CD4-positive, alpha-beta T cell treated with Interleukin-4 for 4 hours (primary cell): ENCODE measurements at regions not wholly inside any gene's neighbourhood (a gene's known extent, or its start where the extent isn't known, plus 50 kb on each side); places are given as distances from the start of the nearest gene placed in this dataset.
A peak's percentile ranks its signal among the peaks of the same experiment; 100 is the strongest.
"Not testable (repeated sequence)": the region's sequence is repeated elsewhere in the genome, so short reads cannot be mapped to it uniquely, and the experiment has no call there.

Experiments used
- DNase-seq: peaks from one replicate; pipeline ENCODE4 v3.0.0-alpha.2; 2020

DNA sequence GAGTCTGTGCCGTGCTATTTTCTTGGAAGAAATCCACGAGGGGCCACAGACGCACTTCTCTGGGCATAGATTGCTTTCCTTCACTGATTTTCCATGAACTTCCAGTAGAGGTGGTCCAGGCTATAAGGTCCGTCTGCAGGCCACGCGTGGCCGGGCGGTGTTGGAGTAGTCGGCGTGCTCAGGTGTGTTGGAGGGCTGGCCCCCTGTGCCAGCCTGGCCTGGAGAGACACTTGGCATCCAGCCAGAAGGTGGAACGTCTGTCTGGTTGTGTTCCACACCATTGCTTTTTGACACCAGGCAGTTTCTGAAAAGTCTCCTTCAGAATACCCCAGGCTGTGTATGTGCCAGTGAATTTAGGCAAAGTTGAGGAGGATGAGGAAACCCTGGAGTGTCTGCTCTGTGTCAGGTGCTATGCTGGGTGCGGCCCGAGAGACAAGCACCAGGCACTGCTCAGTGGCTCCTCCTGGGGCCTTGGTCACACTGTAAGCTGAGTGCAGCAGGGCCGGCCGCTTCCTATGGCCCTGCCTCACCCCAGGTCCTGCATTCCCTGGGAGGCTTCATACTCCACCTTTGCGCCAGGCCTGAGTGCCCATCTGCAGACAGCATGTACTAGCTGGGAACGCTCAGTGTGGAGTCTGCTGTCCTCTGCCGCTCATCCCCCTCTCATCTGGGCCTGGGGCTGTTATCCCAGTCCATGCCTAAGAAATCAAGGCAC is 52.1 kb upstream of the TAMM41 start:
- DNase-seq, result no peak

DNA sequence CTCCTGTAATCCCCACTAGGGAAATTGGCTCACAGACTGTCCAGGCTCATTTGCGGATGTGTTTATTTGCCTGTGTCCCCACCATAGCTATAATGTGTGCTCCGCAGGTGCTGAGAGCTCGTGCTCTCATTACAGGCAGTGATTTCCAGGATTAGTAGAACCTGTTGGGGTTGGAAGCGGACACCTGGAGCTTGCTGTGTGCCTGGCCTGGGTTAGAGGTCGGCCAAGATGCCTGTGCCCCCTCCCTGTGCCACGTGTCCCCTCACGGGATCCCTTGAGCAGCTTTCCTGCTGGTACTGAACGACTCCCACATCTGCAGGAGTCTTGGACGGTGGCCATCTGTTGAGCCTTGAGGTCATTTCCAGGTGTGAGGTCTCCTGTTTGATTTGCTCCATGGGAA is 52.7 kb upstream of the TAMM41 start:
- DNase-seq, result not testable (repeated sequence)

GRCh38 chr3:11899826-11900225 is 53.1 kb upstream of the TAMM41 start:
- no peak for DNase-seq

DNA sequence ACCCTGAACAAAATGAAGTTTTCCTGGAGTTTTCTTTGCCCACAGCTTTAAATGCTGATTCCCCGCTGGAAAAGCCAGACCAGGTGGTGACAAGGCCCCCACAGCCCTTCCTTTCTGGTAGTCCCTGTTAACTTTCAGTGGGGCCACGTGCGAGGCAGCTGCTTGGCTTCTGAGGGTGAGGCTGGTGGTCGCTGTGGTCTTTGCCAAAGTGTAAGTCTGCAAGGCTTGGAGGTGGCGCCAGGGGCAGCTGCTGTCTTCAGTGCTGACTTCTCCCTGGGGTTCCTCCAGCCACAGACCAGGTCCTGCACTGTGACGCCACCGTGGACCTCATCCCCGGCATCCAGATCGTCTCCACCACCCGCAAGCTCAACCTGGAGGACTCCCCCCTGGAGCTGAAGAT is 54.1 kb upstream of the TAMM41 start:
- no peak for DNase-seq

DNA sequence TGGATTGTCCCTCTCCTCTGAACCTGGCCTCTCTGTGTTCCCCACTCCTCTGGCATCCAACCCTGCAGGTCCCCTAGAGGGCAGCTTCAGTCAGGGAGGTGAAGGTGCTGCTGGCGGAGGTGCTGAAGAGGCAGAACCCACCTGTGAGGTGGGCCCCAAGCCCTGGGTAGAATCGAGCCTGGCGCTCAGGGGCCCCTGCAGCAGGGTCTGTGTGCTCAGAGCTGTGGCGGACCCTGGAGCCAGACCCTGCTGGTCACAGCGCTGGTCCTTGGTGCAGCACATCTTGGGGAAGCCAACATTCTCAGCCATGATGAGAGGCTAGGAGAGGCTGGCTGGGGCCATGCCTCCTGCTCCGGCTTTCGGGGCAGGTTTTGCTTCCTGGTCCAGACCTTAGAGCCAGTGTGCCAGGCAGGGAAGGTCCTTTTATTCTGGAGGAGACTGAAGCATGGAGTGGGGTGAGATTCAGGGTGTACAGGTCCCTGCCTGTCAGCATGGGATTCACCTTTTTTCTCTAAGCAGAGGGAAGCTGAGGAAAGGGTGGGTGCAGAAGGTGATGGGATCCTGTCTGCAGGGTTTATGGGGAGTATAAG is 54.7 kb upstream of the TAMM41 start:
- DNase-seq, result no peak

- no peak for DNase-seq
Measured at GRCh38 chr3:11903047-11903446, 56.4 kb upstream of the TAMM41 start.

DNA sequence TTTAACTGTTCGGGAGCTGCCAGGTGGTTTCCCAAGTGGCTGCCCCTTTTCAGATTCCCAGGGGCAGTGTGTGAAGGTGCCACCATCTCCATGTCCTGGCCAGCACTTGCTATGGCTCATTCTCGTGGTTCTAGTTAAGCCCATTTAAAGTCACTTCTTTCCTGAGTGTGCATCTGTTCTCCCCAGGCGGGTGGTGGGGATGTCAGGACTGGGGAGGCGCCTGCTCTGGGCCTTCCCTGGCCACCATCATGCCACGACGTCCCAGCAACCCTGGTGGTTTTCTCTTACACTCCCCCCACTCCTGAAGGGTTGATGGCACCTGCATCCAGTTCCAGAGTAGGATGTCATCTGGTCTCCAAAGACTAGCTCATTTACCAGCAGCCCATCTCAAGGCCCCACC is 56.8 kb upstream of the TAMM41 start:
- no peak for DNase-seq

- no peak for DNase-seq
Measured at GRCh38 chr3:11904157-11904556, 57.5 kb upstream of the TAMM41 start.

- DNase-seq, result no peak
Measured at GRCh38 chr3:11906407-11906806, 59.7 kb upstream of the TAMM41 start.

GRCh38 chr3:11907667-11908660 is 61.3 kb upstream of the TAMM41 start:
- no peak for DNase-seq

- peak; percentile 39 for DNase-seq
Measured at GRCh38 chr3:11908981-11909698, 62.5 kb upstream of the TAMM41 start.

- DNase-seq, result no peak
Measured at GRCh38 chr3:11909726-11910125, 63.0 kb upstream of the TAMM41 start.

- not testable (repeated sequence) for DNase-seq
Measured at GRCh38 chr3:11910216-11910930, 63.7 kb upstream of the TAMM41 start.

DNA sequence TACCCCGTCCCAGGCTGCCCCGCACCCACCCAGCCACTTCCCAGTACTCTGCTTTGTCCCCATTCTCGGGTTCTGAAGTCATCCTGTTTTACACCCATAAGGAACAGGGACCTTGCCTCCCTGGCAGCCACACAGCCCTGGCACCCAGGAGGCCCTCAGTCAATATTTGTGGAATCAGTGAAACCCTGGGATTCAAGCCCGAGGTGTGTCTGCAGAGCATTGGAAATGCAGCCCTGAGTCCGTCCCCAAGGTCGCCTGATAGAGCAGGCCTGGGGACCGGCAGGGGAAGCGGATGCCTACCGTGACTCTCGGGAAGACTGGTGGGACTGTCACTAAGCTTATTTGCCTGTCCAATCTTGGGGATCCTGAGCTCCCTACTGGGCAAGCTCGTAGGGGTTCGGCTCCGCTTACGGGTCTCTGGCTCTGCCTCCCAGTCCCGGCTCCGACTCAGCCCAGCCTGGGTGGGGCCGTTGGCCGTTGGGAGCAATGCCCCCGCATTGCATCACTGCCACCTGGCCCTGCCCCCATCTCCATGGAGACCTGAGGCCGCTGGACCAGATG is 64.4 kb upstream of the TAMM41 start:
- DNase-seq, result no peak

DNA sequence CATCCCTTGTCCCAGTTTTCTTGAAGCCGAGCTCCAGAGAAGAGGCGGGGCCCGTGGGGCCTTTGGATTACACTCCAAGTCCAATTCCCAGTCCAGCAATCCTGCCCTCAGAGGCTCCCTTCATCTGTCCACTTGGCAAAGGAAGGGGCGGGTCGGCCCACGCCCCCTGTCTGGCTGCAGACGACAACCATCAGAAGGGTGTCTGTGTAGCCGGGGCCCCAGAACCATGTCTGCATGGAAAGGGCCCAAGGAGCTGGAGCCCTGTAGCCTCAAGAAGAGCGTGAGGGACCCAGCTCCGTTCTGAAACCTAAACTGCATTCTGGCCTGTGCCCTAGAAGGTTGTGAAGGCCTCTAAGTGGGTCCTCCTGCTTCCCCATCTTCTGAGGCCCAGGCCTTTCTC is 65.2 kb upstream of the TAMM41 start:
- not testable (repeated sequence) for DNase-seq

- DNase-seq, result no peak
Measured at GRCh38 chr3:11913316-11913715, 66.6 kb upstream of the TAMM41 start.

GRCh38 chr3:11914041-11914440 is 67.4 kb upstream of the TAMM41 start:
- no peak for DNase-seq

- no peak for DNase-seq
Measured at GRCh38 chr3:11914651-11915050, 68.0 kb upstream of the TAMM41 start.

- DNase-seq, result no peak
Measured at GRCh38 chr3:11915621-11916424, 69.1 kb upstream of the TAMM41 start.

GRCh38 chr3:11916425-11916762 is 69.7 kb upstream of the TAMM41 start:
- DNase-seq, result not testable (repeated sequence)

- DNase-seq, result no peak
Measured at GRCh38 chr3:11917051-11917450, 70.4 kb upstream of the TAMM41 start.
